Ectodermal cell (in vitro differentiated cells): ENCODE measurements at regions not wholly inside any gene's neighbourhood (a gene's known extent, or its start where the extent isn't known, plus 50 kb on each side); places are given as distances from the start of the nearest gene placed in this dataset.

Experiments
- H3K27ac ChIP-seq: 2 replicates; pipeline ENCODE4 v1.7.0; 2013; ENCODE audit warnings: mild to moderate bottlenecking, low read depth, low read length; ENCODE audit not compliant: insufficient read depth, poor library complexity, severe bottlenecking
- H3K27me3 ChIP-seq: 2 replicates; pipeline ENCODE4 v1.7.0; 2013; ENCODE audit warnings: mild to moderate bottlenecking, low read length; ENCODE audit not compliant: insufficient read depth, control insufficient read depth, poor library complexity, severe bottlenecking
- H3K36me3 ChIP-seq: one replicate; pipeline ENCODE4 v1.7.0; 2013; ENCODE audit warnings: low read length; ENCODE audit not compliant: control insufficient read depth, insufficient read depth
- H3K4me1 ChIP-seq: one replicate; pipeline ENCODE4 v1.7.0; 2013; ENCODE audit warnings: low read length; ENCODE audit not compliant: control insufficient read depth, insufficient read depth
- H3K4me3 ChIP-seq: 2 replicates; pipeline ENCODE4 v1.7.0; 2013; ENCODE audit warnings: low read depth, low read length, control low read depth; ENCODE audit not compliant: insufficient read depth
- H3K9me3 ChIP-seq: 2 replicates; pipeline ENCODE4 v1.7.0; 2013; ENCODE audit warnings: mild to moderate bottlenecking, low read length, moderate library complexity; ENCODE audit not compliant: control insufficient read depth
- WGBS, 2 experiments: methylation state at CpG; one replicate each; pipeline ENCODE4 v1.1.7; 2013; ENCODE audit warnings: missing lambda C conversion rate in 2 of 2; 5-methylcytosine and 5-hydroxymethylcytosine counted together

- H3K4me1 ChIP-seq, result peaks cover 5% of the 10 kb centered on the region
- no peaks in the 10 kb centered on the region for H3K27me3 ChIP-seq
- H3K9me3 ChIP-seq, result no peaks in the 10 kb centered on the region
- 90 to 95% methylated on average over 5 of the region's 5 CpGs for WGBS, 2 experiments
- H3K27ac ChIP-seq, result no peak overlapping the region
- no peaks in the 10 kb centered on the region for H3K36me3 ChIP-seq
- no peak overlapping the region for H3K4me3 ChIP-seq
Observed at GRCh38 chr19:28023064-28023463, 1189.9 kb downstream of the UQCRFS1 start.

- H3K27ac ChIP-seq, result no peak overlapping the region
- no peaks in the 10 kb centered on the region for H3K27me3 ChIP-seq
- H3K36me3 ChIP-seq, result no peaks in the 10 kb centered on the region
- no peak overlapping the region for H3K4me3 ChIP-seq
- peaks cover 5% of the 10 kb centered on the region for H3K4me1 ChIP-seq
- 87 to 88% methylated on average over 6 to 7 of the region's 7 CpGs for WGBS, 2 experiments
- no peaks in the 10 kb centered on the region for H3K9me3 ChIP-seq
Observed at GRCh38 chr19:28022506-28022905, 1190.4 kb downstream of the UQCRFS1 start.

- H3K9me3 ChIP-seq, result no peaks in the 10 kb centered on the region
Observed at GRCh38 chr19:28021259-28022185, 1191.4 kb downstream of the UQCRFS1 start.

GRCh38 chr19:28020619-28021258, 1192.2 kb downstream of the UQCRFS1 start:
- no peak overlapping the region for H3K4me3 ChIP-seq
- H3K36me3 ChIP-seq, result no peaks in the 10 kb centered on the region
- 63 to 78% methylated on average over 6 to 7 of the region's 7 CpGs for WGBS, 2 experiments
- no peaks in the 10 kb centered on the region for H3K27me3 ChIP-seq
- no peaks in the 10 kb centered on the region for H3K9me3 ChIP-seq
- peaks cover 5% of the 10 kb centered on the region for H3K4me1 ChIP-seq
- no peak overlapping the region for H3K27ac ChIP-seq

More at GRCh38 chr19:28021259-28022185, 1191.4 kb downstream of the UQCRFS1 start:
- Histone ChIP-seq H3K36me3 (no peaks in the 10 kb centered on the region), H3K27ac (no peak overlapping the region), H3K4me3 (no peak overlapping the region), H3K27me3 (no peaks in the 10 kb centered on the region), H3K4me1 (peaks cover 5% of the 10 kb centered on the region)
- WGBS, 2 experiments, result 81 to 89% methylated on average over 7 to 8 of the region's 8 CpGs

GRCh38 chr19:28019901-28020300, 1193.0 kb downstream of the UQCRFS1 start:
- Histone ChIP-seq H3K27ac (no peak overlapping the region), H3K9me3 (no peaks in the 10 kb centered on the region), H3K4me3 (no peak overlapping the region), H3K4me1 (peaks cover 5% of the 10 kb centered on the region), H3K36me3 (no peaks in the 10 kb centered on the region), H3K27me3 (no peaks in the 10 kb centered on the region)
- 89 to 94% methylated on average over 7 of the region's 7 CpGs for WGBS, 2 experiments

GRCh38 chr19:28019371-28019770, 1193.6 kb downstream of the UQCRFS1 start:
- Histone ChIP-seq H3K4me1 (peaks cover 5% of the 10 kb centered on the region), H3K4me3 (no peak overlapping the region), H3K27ac (no peak overlapping the region), H3K27me3 (no peaks in the 10 kb centered on the region), H3K9me3 (no peaks in the 10 kb centered on the region), H3K36me3 (no peaks in the 10 kb centered on the region)
- WGBS, 2 experiments, result 92 to 94% methylated on average over 6 to 7 of the region's 7 CpGs

- WGBS, 2 experiments, result 86 to 95% methylated on average over 4 to 5 of the region's 5 CpGs
- Histone ChIP-seq H3K4me3 (no peak overlapping the region), H3K36me3 (no peaks in the 10 kb centered on the region), H3K9me3 (no peaks in the 10 kb centered on the region), H3K27ac (no peak overlapping the region), H3K27me3 (no peaks in the 10 kb centered on the region), H3K4me1 (peaks cover 5% of the 10 kb centered on the region)
Observed at GRCh38 chr19:28018499-28018898, 1194.5 kb downstream of the UQCRFS1 start.

- Histone ChIP-seq H3K4me3 (no peak overlapping the region), H3K27ac (no peak overlapping the region), H3K27me3 (no peaks in the 10 kb centered on the region), H3K9me3 (no peaks in the 10 kb centered on the region), H3K4me1 (no peaks in the 10 kb centered on the region), H3K36me3 (no peaks in the 10 kb centered on the region)
- WGBS, 2 experiments, result 87 to 88% methylated on average over 8 of the region's 8 CpGs
Observed at GRCh38 chr19:28014615-28015405, 1198.1 kb downstream of the UQCRFS1 start.

- no peaks in the 10 kb centered on the region for H3K36me3 ChIP-seq
- H3K27ac ChIP-seq, result no peak overlapping the region
- H3K9me3 ChIP-seq, result no peaks in the 10 kb centered on the region
- no peaks in the 10 kb centered on the region for H3K4me1 ChIP-seq
- 83 to 90% methylated on average over 3 of the region's 3 CpGs for WGBS, 2 experiments
- no peak overlapping the region for H3K4me3 ChIP-seq
- H3K27me3 ChIP-seq, result no peaks in the 10 kb centered on the region
Observed at GRCh38 chr19:28012361-28012760, 1200.6 kb downstream of the UQCRFS1 start.

- WGBS, 2 experiments, result 89 to 96% methylated on average over 5 to 6 of the region's 6 CpGs
Observed at GRCh38 chr19:28010656-28011055, 1202.3 kb downstream of the UQCRFS1 start.

More at GRCh38 chr19:28010656-28011055, 1202.3 kb downstream of the UQCRFS1 start:
- no peak overlapping the region for H3K27ac ChIP-seq
- H3K36me3 ChIP-seq, result no peaks in the 10 kb centered on the region
- no peaks in the 10 kb centered on the region for H3K4me1 ChIP-seq
- H3K4me3 ChIP-seq, result no peak overlapping the region
- no peaks in the 10 kb centered on the region for H3K27me3 ChIP-seq
- no peaks in the 10 kb centered on the region for H3K9me3 ChIP-seq
